HG03108 (cell line): ENCODE measurements at regions not wholly inside any gene's neighbourhood (a gene's known extent, or its start where the extent isn't known, plus 50 kb on each side); places are given as distances from the start of the nearest gene placed in this dataset.
"Not testable (repeated sequence)": the region's sequence is repeated elsewhere in the genome, so short reads cannot be mapped to it uniquely, and the experiment has no call there.

Experiments used
- ATAC-seq: cut with Tn5 transposase; IDR thresholded peaks from one replicate; pipeline ENCODE4 v1.9.1; 2021; ENCODE audit warnings: moderate library complexity; ENCODE audit not compliant: unreplicated experiment

DNA sequence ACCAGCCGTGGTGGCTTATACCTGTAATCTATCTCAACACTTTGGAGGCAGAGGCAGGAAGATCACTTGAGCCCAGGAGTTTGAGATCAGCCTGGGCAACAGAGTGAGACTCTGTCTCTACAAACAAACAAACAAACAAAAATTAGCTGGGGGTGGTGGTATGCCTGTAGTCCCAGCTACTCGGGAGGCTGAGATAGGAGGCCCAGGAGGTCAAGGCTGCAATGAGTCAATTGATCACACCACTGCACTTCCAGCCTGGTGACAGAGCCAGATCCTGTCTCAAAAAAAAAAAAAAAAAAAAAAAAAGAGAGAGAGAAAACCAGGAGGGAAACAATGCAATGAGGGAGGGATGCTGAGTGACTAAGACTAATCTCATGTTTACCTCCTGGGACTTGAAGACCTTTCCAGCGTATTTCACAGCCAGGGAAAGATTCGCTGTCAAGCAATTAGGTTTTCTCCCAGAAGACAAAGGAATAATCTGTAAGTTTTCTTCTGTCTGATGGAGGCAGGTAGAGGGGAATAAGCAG lies 51.1 kb upstream of the MIER3 start:
- no peak for ATAC-seq

DNA sequence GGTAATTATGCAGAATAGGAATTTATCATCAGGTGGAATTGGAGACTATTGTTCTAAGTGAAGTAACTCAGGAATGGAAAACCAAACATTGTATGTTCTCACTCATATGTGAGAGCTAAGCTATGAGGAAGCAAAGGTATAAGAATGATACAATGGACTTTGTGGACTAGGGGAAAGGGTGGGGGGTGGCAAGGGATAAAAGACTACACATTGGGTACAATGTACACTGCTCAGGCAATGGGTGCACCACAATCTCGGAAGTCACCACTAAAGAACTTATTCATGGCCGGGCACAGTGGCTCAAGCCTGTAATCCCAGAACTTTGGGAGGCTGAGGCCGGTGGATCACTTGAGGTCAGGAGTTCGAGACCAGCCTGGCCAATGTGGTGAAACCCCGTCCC lies 51.6 kb upstream of the MIER3 start:
- ATAC-seq, result not testable (repeated sequence)

DNA sequence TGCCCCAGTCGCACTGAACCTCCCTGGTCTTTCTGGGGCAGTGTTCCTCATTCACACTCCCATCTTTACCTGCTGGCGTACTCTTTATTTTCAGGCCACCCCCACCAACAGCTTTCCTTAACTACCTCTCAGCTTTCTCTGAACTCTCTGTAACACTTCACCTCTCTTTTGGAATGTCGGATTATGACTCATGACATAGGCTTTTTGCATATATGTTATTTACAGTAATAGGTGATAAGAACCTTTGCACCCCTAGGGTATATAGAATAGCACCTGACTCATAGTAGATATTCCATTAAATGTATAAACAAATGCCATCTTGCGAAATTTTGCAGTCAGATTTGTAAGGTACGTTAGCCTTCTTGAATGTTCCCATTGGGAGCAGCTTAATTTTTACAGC lies 52.9 kb upstream of the MIER3 start:
- no peak for ATAC-seq

DNA sequence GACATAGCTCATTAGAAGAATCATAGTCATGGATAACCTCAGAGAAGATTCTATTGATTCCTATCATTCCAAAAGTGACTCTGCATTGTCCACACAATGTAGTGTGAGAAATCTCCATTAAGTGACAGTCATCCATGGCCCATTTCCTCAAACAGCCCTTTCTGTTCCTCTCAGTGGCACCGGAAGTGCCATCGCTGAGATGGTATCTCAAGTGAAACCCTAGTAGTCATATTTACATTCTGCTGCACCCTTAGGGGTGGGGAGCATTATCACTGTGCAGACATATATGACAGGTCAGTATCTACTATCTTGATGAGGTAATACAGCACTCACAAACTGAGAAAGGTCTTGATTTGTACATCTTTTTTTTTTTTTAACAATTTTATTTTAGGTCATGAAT lies 55.4 kb upstream of the MIER3 start:
- peak; percentile 78 for ATAC-seq

DNA sequence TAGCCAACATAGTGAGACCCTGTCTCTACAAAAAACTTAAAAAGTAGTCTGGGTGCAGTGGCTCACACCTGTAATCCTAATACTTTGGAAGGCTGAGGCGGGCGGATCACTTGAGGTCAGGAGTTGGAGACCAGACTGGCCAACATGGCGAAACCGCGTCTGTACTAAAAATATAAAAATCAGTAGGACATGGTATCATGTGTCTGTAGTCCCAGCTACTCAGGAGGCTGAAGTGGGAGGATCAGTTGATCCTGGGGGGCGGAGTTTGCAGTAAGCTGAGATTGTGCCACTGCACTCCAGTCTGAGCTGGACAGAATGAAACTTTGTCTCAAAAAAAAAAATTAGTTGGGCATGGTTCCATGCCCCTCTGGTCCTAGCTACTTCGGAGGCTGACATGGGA lies 57.9 kb upstream of the MIER3 start:
- ATAC-seq, result no peak

DNA sequence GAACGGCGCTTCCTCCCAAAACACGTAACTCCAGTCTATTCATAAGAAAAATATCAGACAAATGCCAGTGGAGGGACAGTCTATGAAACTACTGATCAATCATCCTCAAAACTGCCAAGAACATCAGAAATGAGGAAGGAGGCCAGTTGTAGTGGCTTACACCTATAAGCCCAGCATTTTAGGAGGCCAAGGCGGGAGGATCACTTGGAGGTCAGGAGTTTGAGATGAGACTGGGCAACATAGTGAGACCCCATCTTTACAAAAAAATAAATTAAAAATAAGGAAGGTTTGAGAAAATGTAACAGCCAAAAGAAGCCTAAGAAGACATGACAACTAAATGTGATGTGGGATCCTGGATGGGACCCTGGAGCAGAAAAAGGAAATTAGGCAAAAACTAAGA lies 58.9 kb upstream of the MIER3 start:
- ATAC-seq, result no peak

DNA sequence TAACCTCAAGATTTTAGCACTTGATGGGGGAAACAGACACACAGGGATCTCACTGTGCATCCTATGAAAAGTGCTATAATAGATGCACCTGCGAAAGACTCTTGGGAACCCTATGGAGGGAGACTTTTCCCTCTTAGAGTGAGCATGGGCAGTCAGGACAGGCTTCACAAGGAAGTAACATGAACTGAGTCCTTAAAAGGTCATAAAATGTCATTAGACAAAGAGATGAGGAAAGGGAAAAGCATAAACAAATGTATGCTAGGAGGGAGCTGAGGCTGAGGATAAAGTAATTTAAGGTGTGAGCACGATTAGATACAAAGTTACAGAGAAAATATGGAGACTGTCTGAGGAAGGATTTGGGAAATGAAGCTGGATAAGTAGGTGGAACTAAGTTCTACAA lies 60.6 kb upstream of the MIER3 start:
- ATAC-seq, result no peak

DNA sequence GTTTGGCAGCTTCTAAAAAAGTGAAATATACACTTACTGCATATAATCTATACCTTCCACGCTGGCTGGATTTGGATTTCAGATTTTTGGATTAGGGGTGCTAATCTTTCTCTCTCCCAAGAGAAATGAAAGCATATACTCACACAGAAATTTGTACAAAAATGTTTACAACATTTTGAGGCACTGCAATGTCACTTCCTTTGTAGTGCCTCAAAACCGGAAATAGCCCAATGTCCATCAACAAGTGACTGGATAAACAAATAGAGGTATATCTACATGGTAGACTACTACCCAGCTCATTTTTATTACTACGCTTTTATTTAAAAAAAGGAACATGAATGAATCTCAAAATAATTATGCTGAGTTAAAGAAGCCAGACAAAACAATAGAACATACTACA lies 74.0 kb upstream of the MIER3 start:
- ATAC-seq, result no peak

DNA sequence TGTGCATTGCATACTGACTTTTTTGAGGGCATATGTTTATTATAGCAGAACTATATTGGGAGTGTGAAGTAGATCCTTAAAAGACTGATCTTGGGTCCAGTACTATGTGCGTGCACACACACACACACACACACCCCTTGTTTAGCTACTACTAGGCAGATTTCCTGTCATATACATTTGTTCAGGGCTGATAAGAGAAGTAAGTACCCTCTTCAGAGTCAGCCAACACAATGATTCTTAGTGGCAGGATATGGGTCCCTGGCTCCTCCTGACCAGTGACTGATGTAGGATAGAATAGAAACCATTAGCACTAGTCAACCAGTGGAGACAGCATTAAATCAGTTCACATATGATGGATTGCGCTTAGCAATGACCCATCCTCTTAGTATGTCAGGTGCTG lies 76.2 kb upstream of the MIER3 start:
- no peak for ATAC-seq

DNA sequence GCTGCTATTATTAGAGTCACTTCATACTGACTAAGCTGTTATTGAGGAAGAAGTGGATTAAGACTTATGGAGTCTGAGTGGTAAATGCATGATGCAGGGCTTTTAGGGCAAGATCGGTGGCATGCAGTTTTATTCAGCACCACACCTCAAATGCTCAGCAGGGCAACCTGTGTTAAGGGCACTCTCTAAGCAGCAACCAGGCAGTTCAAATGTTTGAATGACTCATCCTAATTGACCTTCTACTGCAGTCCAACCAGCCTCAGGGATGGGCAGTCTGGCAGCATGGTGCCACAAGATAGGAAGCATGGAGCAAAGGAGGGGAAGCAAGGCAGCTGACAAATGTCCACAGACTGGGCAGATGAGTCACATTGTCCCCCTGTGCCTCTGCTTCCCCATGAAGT lies 80.2 kb upstream of the MIER3 start:
- ATAC-seq, result no peak

DNA sequence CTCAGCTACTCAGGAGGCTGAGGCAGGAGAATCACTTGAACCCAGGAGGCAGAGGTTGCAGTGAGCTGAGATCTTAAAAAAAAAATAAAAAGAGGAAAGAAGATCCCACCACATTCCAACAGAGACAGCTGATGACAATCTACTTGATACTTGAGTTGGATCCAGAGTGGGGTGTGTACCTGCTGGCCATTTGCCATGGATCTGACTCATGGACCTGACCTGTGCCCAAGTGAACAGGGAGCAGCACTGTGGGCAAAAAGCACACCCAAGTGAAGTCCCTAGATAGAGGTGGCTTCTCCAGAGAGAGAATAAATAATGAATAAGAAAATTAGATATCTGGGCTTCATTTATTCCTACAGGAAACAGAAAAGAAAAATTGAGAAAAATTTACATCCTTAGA lies 81.2 kb upstream of the MIER3 start:
- ATAC-seq, result no peak

DNA sequence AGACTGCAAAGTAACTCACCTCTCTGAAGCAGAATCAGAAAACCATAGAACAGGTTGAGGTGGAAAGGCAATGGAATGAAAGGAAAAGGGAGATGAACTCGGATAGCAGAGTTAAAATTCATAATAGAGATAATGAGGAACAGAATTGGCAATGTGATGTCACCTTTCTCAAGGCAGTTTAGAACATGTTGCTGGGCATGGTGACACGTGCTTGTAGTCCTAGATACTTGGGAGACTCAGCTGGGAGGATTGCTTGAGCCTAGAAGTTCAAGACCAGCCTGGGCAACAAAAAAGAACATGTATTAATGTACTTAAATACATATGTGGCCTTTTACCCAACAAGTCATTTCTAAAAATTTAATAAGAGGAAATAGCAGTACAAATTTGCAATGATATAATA lies 81.6 kb upstream of the MIER3 start:
- no peak for ATAC-seq

DNA sequence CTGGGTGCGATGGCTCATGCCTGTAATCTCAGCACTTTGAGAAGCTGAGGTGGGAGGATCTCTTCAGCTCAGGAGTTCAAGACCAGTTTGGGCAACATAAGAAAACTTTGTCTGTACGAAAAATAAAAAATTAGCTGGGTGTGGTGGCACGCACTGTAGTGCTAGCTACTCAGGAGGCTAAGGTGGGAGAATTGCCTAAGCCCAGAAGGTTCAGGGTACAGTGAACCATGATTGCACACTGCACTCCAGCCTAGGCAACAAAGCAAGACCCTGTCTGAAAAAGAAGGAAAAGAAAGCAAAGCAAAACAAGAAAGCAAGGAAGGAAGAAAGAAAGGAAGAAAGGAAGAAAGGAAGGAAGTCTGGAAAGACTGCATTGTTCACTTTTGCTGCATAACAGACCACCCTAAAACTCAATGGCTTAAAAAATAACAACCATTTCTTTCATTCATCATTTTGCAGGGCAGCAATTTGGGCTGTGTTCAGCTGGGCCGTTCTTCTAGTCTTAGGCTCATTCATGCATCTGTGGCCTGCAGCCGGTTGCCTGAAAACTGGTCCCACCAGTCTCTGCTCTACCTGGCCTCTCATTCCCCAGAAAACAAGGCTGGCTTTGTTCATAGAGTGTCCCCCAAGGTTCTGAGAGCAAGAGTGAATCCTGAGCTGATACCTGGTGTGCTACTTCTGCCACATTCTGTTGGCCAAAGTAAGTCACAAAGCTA lies 82.4 kb upstream of the MIER3 start:
- no peak for ATAC-seq

DNA sequence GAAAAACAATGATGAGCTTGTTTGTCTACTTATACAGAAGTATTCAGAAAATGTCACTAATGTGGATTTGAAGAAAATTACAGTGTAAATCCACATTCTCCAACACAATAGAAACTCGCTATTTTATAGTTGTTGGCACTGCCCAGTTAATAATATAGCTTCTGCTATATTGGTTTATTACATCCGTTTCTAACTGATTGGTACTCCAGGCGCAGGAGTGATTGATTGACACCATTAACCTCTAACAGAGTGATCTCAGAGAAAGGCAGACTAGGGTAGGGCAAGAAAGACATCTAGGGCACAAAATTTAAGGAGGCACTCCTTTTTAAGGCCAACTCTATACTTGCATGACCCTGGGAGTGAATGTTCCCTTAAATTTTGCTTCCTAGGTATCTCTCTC lies 84.0 kb upstream of the MIER3 start:
- no peak for ATAC-seq

DNA sequence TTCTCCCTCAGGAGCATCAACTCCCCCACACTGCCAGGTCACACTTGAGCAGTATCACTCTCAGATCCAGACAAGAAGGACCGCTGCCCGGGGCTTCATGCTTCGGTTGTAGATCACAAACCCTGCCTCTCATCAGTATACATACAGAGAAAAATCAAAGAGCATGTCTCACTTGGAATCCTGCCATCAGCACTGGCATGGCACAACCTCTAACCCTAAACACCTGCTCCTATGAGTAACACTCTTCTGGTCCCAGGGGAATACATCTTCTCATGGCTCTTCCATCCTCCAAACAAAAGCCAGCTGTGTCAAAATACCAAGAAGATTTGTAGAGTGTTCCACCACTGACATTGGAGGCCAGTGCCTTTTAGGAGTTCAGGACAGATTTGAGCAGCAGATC lies 84.8 kb upstream of the MIER3 start:
- ATAC-seq, result no peak

DNA sequence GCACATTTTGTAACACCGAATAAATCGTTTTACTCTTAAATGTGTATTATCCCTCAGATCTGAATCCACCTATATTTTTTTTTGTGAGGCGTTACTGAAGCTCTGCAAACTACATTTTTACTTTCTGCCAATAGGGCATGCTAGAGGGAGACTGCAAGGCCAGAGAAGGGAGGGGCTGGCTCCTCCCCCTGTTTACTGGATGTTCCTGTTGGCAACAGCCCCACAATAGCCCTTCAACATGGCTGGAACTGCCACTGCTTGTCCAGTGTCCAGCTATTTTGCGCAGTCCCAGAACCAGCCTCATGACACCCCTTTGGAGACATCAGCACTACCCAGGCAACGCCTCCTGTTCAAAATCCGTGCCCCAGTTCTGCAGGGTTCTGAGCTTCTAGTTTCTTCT lies 85.4 kb upstream of the MIER3 start:
- no peak for ATAC-seq

DNA sequence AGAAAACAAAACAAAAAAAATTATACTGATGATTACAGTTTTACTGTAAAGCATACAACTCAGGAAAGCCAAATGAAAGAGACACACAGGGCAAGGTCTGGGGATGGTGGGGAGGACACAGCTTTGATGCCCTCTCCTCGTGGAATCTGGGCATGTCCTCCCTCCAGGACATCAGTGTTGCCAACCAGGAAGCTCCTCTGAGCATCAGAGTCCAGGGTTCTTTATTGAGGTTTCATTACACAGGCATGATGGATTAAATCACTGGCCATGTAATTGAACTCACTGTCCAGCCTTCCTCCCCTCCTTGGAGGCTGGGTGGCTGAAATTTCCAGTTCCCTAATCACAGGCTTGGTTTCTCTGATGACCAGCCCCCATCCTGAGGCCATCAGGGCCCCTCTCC lies 89.6 kb upstream of the MIER3 start:
- ATAC-seq, result no peak

DNA sequence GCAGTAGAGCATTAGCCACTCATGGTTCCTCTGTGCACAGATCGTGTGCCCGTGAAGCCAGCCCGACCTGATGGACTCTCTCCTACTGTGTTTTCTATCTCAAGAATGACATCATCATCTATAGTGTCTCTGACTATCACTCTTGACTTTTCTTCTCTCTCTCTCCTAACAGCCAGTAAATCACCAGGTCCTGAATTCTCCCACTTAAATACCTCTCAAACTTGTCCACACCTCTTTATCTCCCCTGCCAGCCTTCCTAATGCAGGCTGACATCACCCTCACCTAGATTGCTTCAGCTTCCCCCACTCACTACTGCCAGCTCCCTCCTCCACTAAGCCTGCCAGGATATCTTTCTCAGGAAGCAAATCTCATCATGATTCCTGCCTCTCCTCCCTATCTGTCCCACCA lies 90.6 kb upstream of the MIER3 start:
- ATAC-seq, result no peak

DNA sequence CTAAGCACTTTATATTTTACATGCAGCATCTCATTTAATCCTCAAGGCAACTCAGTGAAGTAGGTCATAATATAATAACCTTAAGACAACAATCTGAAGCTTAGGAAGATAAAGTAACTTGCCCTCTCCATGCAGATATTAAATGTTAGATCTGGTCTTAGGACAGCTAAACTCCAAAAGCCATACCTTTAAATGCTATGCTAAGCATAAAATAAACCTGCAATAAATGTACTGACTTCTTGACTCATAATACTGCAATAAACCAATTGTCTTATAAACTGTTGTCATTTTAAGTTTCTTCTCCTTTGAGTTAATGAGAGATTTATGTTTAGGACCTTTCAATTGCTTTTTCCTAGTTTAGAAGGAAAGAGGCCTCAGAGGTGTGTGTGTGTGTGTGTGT lies 102.2 kb upstream of the MIER3 start:
- no peak for ATAC-seq

DNA sequence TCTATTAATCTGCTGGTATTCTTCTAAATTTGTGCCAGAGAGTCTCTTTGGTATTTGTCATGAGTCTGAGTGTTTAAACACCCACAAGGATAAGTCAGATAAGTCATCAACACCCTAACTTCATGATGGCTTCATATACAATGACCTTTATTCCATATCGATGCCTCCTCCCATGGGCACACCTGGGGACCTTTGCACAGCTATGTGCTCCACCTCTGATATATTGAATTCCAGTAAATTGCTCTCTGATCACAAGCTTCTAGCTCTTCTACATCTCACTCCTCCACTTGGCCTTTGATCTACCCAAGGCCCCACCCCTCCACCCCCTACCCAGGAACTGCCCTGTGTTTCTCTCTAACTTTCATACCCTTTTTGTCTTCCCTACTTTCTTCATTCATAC lies 102.7 kb upstream of the MIER3 start:
- ATAC-seq, result no peak

DNA sequence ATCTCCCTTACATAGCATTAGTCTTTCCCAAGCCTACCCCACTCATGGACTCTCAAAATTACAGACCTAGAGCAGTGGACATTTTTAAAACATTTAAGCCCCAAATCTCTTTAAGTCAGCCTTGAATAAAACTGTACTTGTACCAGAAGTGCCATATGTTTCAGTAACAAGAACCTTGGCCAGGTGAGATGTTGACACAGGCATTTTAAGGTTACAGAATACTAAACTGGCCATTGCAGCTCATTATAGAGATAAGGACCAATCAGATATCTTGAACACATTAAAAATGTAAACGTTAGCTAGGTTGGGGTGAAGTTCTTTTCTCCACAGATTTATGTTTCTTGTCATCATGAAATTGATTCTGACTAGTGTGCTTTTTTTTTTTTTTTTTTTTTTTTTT lies 103.8 kb upstream of the MIER3 start:
- ATAC-seq, result no peak

DNA sequence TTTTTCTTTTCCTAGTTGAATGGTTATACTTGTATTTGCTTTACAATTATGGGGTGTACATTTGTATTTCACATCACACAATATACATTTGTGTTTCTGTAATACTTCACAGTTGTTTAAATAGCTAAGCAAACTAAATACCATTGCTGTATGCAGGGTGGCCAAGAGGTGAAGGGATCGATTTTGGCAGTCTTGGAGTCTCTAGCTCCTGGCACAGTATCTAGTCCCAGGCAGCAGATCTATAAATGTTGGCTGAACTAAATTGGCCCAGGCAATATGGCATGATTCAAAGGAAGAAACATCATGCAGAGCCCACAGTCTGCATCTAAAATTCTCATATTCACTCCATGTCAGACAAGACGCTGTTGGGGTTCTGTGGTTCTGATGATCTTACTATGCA lies 110.1 kb upstream of the GPBP1 start:
- no peak for ATAC-seq

DNA sequence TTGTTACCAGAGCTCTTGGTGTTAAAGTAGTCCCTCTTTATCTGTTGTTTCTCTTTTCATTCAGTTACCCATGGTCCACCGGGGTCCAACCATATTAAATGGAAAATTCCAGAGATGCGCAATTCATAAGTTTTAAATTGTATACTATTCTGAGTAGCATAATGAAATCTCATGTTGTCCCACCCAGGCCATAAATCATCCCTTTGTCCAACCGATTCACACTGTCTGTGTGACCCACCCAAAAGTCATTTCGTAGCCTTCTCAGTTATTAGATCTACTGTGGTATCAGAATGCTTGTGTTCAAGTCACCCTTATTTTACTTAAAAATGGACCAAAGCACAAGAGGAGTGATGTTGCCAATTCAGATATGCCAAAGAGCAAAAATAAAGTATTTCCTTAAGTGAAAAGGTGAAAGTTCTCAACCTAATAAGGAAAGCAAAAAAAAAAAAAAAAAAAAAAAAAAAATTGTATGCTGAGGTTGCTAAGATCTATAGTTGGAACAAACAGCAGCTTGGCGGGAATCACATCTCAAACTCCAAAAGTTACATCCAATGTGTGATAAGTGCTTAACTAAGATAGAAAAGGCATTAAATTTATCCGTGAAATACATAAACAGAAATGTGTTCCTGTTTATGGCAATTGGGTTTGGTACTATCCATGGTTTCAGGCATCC lies 106.8 kb upstream of the GPBP1 start:
- ATAC-seq, result no peak
